IMR-90 (cell line): ENCODE measurements at regions not wholly inside any gene's neighbourhood (a gene's known extent, or its start where the extent isn't known, plus 50 kb on each side); places are given as distances from the start of the nearest gene placed in this dataset.

ENCODE experiments used
- ATAC-seq: fragments of 200-7000 bp; cut with Tn5 transposase; 2 replicates; pipeline ENCODE4 v1.9.1; 2020; ENCODE audit warnings: low read depth, mild to moderate bottlenecking, moderate library complexity
- BruUV-seq: library from RNA; stranded (reverse); fragments of 400-500 nt; replicated peaks from 2 replicates; lab custom pipeline; 2021; lab: Mats Ljungman, UMichigan
- CTCF ChIA-PET: fragments of 300-600 bp; formaldehyde crosslinking; extraction: SDS; loops from one replicate; lab custom pipeline; 2021; ENCODE audit warnings: antibody characterized with exemption; lab: Yijun Ruan, JAX
- POLR2A ChIA-PET: fragments of 300-600 bp; sonication (Branson Sonifier 250); formaldehyde crosslinking; loops from one replicate; lab custom pipeline; 2022; ENCODE audit warnings: antibody characterized with exemption; ENCODE audit not compliant: unreplicated experiment; lab: Charles Lee
- DNase-seq: peaks from one replicate; pipeline ENCODE4 v3.0.0; 2013
- H2AFZ ChIP-seq: replicated peaks from 2 replicates; pipeline ENCODE3; 2013; ENCODE audit warnings: low read length, mild to moderate bottlenecking; ENCODE audit not compliant: poor library complexity
- H2AK5ac ChIP-seq: 2 replicates; pipeline ENCODE4 v1.6.1; 2013; ENCODE audit warnings: low read depth, low read length, inconsistent platforms
- H2AK9ac ChIP-seq: replicated peaks from 2 replicates; pipeline ENCODE3; 2013; ENCODE audit warnings: mild to moderate bottlenecking, low read depth, low read length, moderate library complexity; ENCODE audit not compliant: poor library complexity
- H2BK120ac ChIP-seq: 2 replicates; pipeline ENCODE4 v1.6.1; 2013; ENCODE audit warnings: low read depth, low read length, inconsistent platforms
- H2BK15ac ChIP-seq: 3 replicates; pipeline ENCODE4 v1.6.1; 2013; ENCODE audit warnings: low read depth, low read length, inconsistent platforms
- H2BK20ac ChIP-seq: 2 replicates; pipeline ENCODE4 v1.6.1; 2013; ENCODE audit warnings: low read depth, mild to moderate bottlenecking, inconsistent platforms, low read length, moderate library complexity
- H2BK5ac ChIP-seq: 2 replicates; pipeline ENCODE4 v1.6.1; 2013; ENCODE audit warnings: mild to moderate bottlenecking, low read depth, low read length, inconsistent platforms; ENCODE audit not compliant: poor library complexity, severe bottlenecking
- H3K14ac ChIP-seq: replicated peaks from 2 replicates; pipeline ENCODE4 v1.6.1; 2013; ENCODE audit warnings: low read depth, low read length, inconsistent platforms
- H3K18ac ChIP-seq: 2 replicates; pipeline ENCODE4 v1.6.1; 2013; ENCODE audit warnings: low read depth, low read length, control low read depth
- H3K23ac ChIP-seq: 2 replicates; pipeline ENCODE4 v1.6.1; 2013; ENCODE audit warnings: low read depth, low read length, inconsistent platforms
- H3K27ac ChIP-seq: 2 replicates; pipeline ENCODE4 v1.5.1; 2013; ENCODE audit warnings: mild to moderate bottlenecking, control low read depth, low read length; ENCODE audit not compliant: insufficient read depth
- H3K27me3 ChIP-seq: 2 replicates; pipeline ENCODE4 v1.6.1; 2013; ENCODE audit warnings: low read length; ENCODE audit not compliant: control insufficient read depth, insufficient read depth
- H3K36me3 ChIP-seq: 2 replicates; pipeline ENCODE4 v1.6.1; 2013; ENCODE audit warnings: low read length, mixed read lengths; ENCODE audit not compliant: control insufficient read depth, insufficient read depth
- H3K4ac ChIP-seq: 2 replicates; pipeline ENCODE4 v1.6.1; 2013; ENCODE audit warnings: low read depth, low read length, inconsistent platforms
- H3K4me1 ChIP-seq: 2 replicates; pipeline ENCODE4 v1.6.1; 2013; ENCODE audit warnings: low read length, mixed read lengths; ENCODE audit not compliant: control insufficient read depth, insufficient read depth
- H3K4me2 ChIP-seq: 2 replicates; pipeline ENCODE4 v1.6.1; 2013; ENCODE audit warnings: low read depth, mild to moderate bottlenecking, control low read depth, low read length, moderate library complexity
- H3K4me3 ChIP-seq: 2 replicates; pipeline ENCODE4 v1.5.1; 2013; ENCODE audit warnings: low read depth, mild to moderate bottlenecking, control low read depth, low read length, moderate library complexity; ENCODE audit not compliant: insufficient read depth
- H3K56ac ChIP-seq: 2 replicates; pipeline ENCODE4 v1.6.1; 2013; ENCODE audit warnings: low read length, inconsistent platforms; ENCODE audit not compliant: insufficient read depth; ENCODE audit errors: extremely low read depth
- H3K79me1 ChIP-seq, 2 experiments: 2 replicates each; pipeline ENCODE4 v1.6.1; 2013; ENCODE audit warnings: low read length in 2 of 2, inconsistent platforms in 1 of 2, low read depth in 1 of 2
- H3K9ac ChIP-seq: 2 replicates; pipeline ENCODE4 v1.6.1; 2013; ENCODE audit warnings: low read depth, low read length, control low read depth
- H3K9me1 ChIP-seq: 2 replicates; pipeline ENCODE4 v1.6.1; 2013; ENCODE audit warnings: low read length, inconsistent platforms; ENCODE audit not compliant: insufficient read depth
- H3K9me3 ChIP-seq: 2 replicates; pipeline ENCODE4 v1.6.1; 2013; ENCODE audit warnings: low read length; ENCODE audit not compliant: control insufficient read depth, insufficient read depth
- H4K20me1 ChIP-seq: 2 replicates; pipeline ENCODE4 v1.6.1; 2013; ENCODE audit warnings: low read length, inconsistent platforms; ENCODE audit not compliant: insufficient read depth
- H4K5ac ChIP-seq: 2 replicates; pipeline ENCODE4 v1.6.1; 2013; ENCODE audit warnings: mild to moderate bottlenecking, low read depth, low read length, control low read depth
- H4K8ac ChIP-seq, 2 experiments: 2 replicates each; pipeline ENCODE4 v1.6.1; 2013; ENCODE audit warnings: low read depth in 2 of 2, low read length in 2 of 2, control low read depth in 1 of 2, inconsistent platforms in 1 of 2
- H4K91ac ChIP-seq: 2 replicates; pipeline ENCODE4 v1.6.1; 2013; ENCODE audit warnings: low read depth, low read length, inconsistent platforms; ENCODE audit not compliant: insufficient read depth
- BHLHE40 ChIP-seq: fragments of 150-350 bp; IDR thresholded peaks from 2 replicates; pipeline ENCODE4 v1.6.1; 2016; ENCODE audit warnings: mild to moderate bottlenecking, low read depth, low read length
- FOS ChIP-seq: fragments of 150-350 bp; IDR thresholded peaks from 2 replicates; pipeline ENCODE4 v1.6.1; 2016; ENCODE audit warnings: low read depth, low read length
- POLR2A ChIP-seq: IDR thresholded peaks from 2 replicates; pipeline ENCODE4 v1.6.1; 2012; ENCODE audit warnings: mild to moderate bottlenecking, low read depth, low read length
- USF2 ChIP-seq: fragments of 150-350 bp; IDR thresholded peaks from 2 replicates; pipeline ENCODE4 v1.6.1; 2017; ENCODE audit warnings: mild to moderate bottlenecking, antibody characterized with exemption, low read length, low read depth
- WGBS, 2 experiments: methylation state at CpG; one replicate each; pipeline versions ENCODE4 v1.1.5 to v1.1.7; 2013; ENCODE audit warnings: missing lambda C conversion rate in 2 of 2; ENCODE audit not compliant: insufficient read length in 1 of 2; ENCODE audit errors: extremely low coverage in 2 of 2; 5-methylcytosine and 5-hydroxymethylcytosine counted together
- dilution Hi-C: fragments of 300-500 bp; cut with HindIII; formaldehyde crosslinking; loops from one replicate; pipeline ENCODE4 v1.14.3; 2018; ENCODE audit warnings: low sequenced_read_pairs; ENCODE audit not compliant: unreplicated experiment
- in situ Hi-C: fragments of 300-500 bp; cut with MboI; formaldehyde crosslinking; loops from 3 replicates; pipeline ENCODE4 v1.14.3; 2019; ENCODE audit warnings: low sequenced_read_pairs, inconsistent platforms, mixed read lengths
- intact Hi-C: fragments of 100-400 bp; cut with micrococcal nuclease; formaldehyde crosslinking; loops from 2 replicates; pipeline ENCODE4 v1.10.0; 2022

- H4K91ac ChIP-seq: no peak overlapping the region
- H3K27ac ChIP-seq: 0 out of 2 replicates have a peak overlapping the region, but pooled peaks have one; percentile 49
- peak overlapping the region; percentile 64; the same call in 1 of the 2 replicates for H4K5ac ChIP-seq
- intact Hi-C loops (no loop called here), dilution Hi-C loops (no loop called here), in situ Hi-C loops (no loop called here)
- H3K18ac ChIP-seq: peak overlapping the region; percentile 87
- H3K36me3 ChIP-seq: no peaks in the 10 kb centered on the region
- no CpG with 5 or more reads among the region's 3 CpGs for WGBS, 2 experiments
- peak overlapping the region; percentile 9; the same call in 1 of the 2 replicates for H2BK120ac ChIP-seq
- H3K4me3 ChIP-seq: no peak overlapping the region; the same call in 1 of the 2 replicates
- no peaks in the 10 kb centered on the region for H3K79me1 ChIP-seq
- H4K8ac ChIP-seq: peak overlapping the region in 1 of 2 experiments; percentile 84; a peak in 2 of 4 replicates
- H3K9me3 ChIP-seq: no peaks in the 10 kb centered on the region
- H3K4me2 ChIP-seq: peak overlapping the region; percentile 92
- no peak overlapping the region for H2AK9ac ChIP-seq
- BruUV-seq: no TSS peak
- H2BK15ac ChIP-seq: peak overlapping the region; percentile 96; the same call in 1 of the 3 replicates
- ChIA-PET CTCF (no interaction called here), POLR2A (interaction anchor here (0.6 kb wide), 1 partner anchor 104 kb away, joined by 4 read pairs; no protein-coding TSS in a partner anchor)
- H3K27me3 ChIP-seq: no peaks in the 10 kb centered on the region; the same call in 1 of the 2 replicates
- no peak overlapping the region for H2BK5ac ChIP-seq
- peak overlapping the region; percentile 66; the same call in 1 of the 2 replicates for H3K9ac ChIP-seq
- no peaks in the 10 kb centered on the region for H4K20me1 ChIP-seq
- DNase-seq (no peak), ATAC-seq (no peak)
- no peak overlapping the region for H2AFZ ChIP-seq
- no peak overlapping the region; the same call in 1 of the 2 replicates for H3K4ac ChIP-seq
- H2BK20ac ChIP-seq: no peak overlapping the region
- TF ChIP-seq FOS: no peak
- TF ChIP-seq BHLHE40: no peak
- no peak for TF ChIP-seq USF2
- TF ChIP-seq POLR2A: no peak
- no peak overlapping the region for H2AK5ac ChIP-seq
- H3K4me1 ChIP-seq: peaks cover 2% of the 10 kb centered on the region; the same call in 1 of the 2 replicates
- no peak overlapping the region for H3K14ac ChIP-seq
- no peaks in the 10 kb centered on the region for H3K9me1 ChIP-seq
- no peak overlapping the region for H3K56ac ChIP-seq
- peak overlapping the region; percentile 77; the same call in 1 of the 2 replicates for H3K23ac ChIP-seq
These were observed 162.2 kb upstream of the KCNJ16 start for GRCh38 chr17:69912805-69913204.
